ENCODE measurements at regions not wholly inside any gene's neighbourhood (a gene's known extent, or its start where the extent isn't known, plus 50 kb on each side); places are given as distances from the start of the nearest gene placed in this dataset.

DNA sequence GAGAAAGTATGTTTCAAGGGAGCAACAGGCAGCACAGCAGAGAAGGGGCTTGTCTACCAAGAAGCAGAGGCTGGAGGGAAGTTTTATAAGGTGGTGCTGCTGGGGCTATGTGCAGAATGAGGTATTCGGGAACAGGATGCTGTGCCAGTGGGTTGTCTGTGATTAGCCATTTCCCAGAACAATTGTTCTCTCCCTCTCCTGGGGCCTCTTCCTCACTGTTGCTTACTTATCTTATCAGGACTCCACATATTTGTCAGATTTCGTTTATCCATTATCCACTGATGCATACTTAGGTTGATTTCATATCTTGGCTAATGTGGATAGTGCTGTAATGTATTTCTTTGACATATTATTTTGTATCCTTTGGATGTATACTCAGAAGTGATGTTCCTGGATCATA lies 195.1 kb upstream of the RTL1 start (continued):
- TF ChIP-seq, protein P1, sequence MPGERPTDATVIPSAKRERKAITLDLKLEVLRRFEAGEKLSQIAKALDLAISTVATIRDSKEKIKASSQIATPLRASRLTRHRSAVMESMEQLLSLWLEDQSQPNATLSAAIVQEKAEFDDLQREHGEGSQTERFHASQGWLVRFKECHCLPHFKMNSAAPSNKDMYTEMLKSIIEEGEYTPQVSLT (CRISPR knock-in tag; IDR thresholded peaks at IDR 0.05; ENCODE audit: borderline replicate concordance, low read depth), result no peak

DNA sequence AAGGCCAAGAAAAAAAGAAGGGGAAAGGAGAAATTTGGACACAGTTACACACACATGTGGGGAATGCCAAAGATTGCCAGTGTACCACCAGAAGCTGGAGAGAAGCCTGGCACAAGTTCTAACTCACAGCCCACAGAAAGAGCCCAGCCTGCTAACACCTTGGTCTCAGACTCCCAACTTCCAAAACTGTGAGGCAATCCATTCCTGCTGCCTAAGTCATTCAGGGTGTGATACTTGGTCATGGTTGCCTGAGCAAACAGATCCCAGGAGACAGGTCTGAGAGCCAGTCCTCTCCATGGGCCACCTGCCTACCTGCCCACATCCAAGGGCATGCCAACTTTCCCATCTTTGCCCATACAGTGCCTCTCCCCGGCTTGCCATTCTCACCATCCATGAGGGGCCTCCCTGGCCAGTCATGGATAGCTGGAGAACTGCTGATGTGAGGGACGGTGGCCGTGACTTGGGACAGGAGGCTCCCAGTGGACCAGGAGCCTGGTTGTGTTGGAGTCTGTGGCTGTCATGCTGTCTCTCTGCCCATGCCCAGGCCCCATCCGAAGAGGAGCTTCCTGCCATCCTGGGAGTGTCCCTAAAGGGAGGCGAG lies 198.0 kb upstream of the RTL1 start:
- Histone ChIP-seq H4K20me1 (ENCODE audit: insufficient read depth, low read length) (no peaks in the 10 kb centered on the region), H3K36me3 (replicated peaks in 1 of 2; ENCODE audit: control insufficient read depth in 1 of 2, insufficient read depth in 2 of 2, low read length in 2 of 2) (no peaks in the 10 kb centered on the region), H3K27ac (ENCODE audit: extremely low read length, insufficient read depth, low read length) (no peak overlapping the region), H3K9ac (ENCODE audit: insufficient read depth, low read depth, low read length) (no peak overlapping the region), H3K4me1 (ENCODE audit: insufficient read depth, low read length) (no peaks in the 10 kb centered on the region), H3K79me2 (ENCODE audit: insufficient read depth, low read length) (no peaks in the 10 kb centered on the region), H3K27me3 (ENCODE audit: control insufficient read depth in 1 of 2, insufficient read depth in 2 of 2, low read length in 2 of 2) (peaks cover 5 to 7% of the 10 kb centered on the region in 2 experiments; a peak in 2 of 5 replicates), H2AFZ (ENCODE audit: low read length) (no peak overlapping the region), H3K9me3 (ENCODE audit: low read length) (peaks cover 4% of the 10 kb centered on the region; the same call in 1 of the 2 replicates), H3K4me2 (ENCODE audit: low read depth, low read length) (no peak overlapping the region), H3K4me3 (replicated peaks in 1 of 3; ENCODE audit: insufficient read depth in 1 of 3, low read depth in 2 of 3, low read length in 3 of 3) (no peak overlapping the region)
- ChIA-PET POLR2A (no interaction called here), CTCF (ENCODE audit: low intra/inter-chr PET ratio, low total read pairs) (no interaction called here)
- BruUV-seq (replicated peaks), result no TSS peak
- no peak for TF ChIP-seq HDAC6 (IDR thresholded peaks at IDR 0.05; ENCODE audit: low read depth, low read length)
- TF ChIP-seq, protein P2, sequence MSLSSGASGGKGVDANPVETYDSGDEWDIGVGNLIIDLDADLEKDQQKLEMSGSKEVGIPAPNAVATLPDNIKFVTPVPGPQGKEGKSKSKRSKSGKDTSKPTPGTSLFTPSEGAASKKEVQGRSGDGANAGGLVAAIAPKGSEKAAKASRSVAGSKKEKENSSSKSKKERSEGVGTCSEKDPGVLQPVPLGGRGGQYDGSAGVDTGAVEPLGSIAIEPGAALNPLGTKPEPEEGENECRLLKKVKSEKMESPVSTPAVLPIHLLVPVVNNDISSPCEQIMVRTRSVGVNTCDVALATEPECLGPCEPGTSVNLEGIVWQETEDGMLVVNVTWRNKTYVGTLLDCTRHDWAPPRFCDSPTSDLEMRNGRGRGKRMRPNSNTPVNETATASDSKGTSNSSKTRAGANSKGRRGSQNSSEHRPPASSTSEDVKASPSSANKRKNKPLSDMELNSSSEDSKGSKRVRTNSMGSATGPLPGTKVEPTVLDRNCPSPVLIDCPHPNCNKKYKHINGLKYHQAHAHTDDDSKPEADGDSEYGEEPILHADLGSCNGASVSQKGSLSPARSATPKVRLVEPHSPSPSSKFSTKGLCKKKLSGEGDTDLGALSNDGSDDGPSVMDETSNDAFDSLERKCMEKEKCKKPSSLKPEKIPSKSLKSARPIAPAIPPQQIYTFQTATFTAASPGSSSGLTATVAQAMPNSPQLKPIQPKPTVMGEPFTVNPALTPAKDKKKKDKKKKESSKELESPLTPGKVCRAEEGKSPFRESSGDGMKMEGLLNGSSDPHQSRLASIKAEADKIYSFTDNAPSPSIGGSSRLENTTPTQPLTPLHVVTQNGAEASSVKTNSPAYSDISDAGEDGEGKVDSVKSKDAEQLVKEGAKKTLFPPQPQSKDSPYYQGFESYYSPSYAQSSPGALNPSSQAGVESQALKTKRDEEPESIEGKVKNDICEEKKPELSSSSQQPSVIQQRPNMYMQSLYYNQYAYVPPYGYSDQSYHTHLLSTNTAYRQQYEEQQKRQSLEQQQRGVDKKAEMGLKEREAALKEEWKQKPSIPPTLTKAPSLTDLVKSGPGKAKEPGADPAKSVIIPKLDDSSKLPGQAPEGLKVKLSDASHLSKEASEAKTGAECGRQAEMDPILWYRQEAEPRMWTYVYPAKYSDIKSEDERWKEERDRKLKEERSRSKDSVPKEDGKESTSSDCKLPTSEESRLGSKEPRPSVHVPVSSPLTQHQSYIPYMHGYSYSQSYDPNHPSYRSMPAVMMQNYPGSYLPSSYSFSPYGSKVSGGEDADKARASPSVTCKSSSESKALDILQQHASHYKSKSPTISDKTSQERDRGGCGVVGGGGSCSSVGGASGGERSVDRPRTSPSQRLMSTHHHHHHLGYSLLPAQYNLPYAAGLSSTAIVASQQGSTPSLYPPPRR (CRISPR knock-in tag; IDR thresholded peaks at IDR 0.05; ENCODE audit: borderline replicate concordance), result no peak
- TF ChIP-seq, protein P3, sequence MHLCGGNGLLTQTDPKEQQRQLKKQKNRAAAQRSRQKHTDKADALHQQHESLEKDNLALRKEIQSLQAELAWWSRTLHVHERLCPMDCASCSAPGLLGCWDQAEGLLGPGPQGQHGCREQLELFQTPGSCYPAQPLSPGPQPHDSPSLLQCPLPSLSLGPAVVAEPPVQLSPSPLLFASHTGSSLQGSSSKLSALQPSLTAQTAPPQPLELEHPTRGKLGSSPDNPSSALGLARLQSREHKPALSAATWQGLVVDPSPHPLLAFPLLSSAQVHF (CRISPR knock-in tag; IDR thresholded peaks at IDR 0.05), result no peak
- in situ Hi-C loops (cut with HindIII; ENCODE audit: extremely low pct_ligation_motif_present, low pct_unique_long_range_greater_than_20kb) (no loop called here), intact Hi-C loops (cut with micrococcal nuclease; ENCODE audit: unreplicated experiment) (no loop called here)
- no peak for ATAC-seq
- DNase-seq (ENCODE audit: low spot score), result no peak
- FAIRE-seq, result no peak
- 40% methylated on average over 2 of the region's 5 CpGs for WGBS (ENCODE audit: low lambda C conversion rate)
